Stimulated activated CD4-positive, alpha-beta T cell treated with anti-CD3 and anti-CD28 coated beads, Interleukin-15, amount 100 ng/mL, for 1 hour (primary cell): ENCODE measurements at regions not wholly inside any gene's neighbourhood (a gene's known extent, or its start where the extent isn't known, plus 50 kb on each side); places are given as distances from the start of the nearest gene placed in this dataset.
"Not testable (repeated sequence)": the region's sequence is repeated elsewhere in the genome, so short reads cannot be mapped to it uniquely, and the experiment has no call there.

Experiments used
- DNase-seq, 2 donors: peaks; one replicate each; pipeline ENCODE4 v3.0.0-alpha.2; 2020; ENCODE audit warnings: low read depth in 1 of 2, low spot score in 1 of 2

DNA sequence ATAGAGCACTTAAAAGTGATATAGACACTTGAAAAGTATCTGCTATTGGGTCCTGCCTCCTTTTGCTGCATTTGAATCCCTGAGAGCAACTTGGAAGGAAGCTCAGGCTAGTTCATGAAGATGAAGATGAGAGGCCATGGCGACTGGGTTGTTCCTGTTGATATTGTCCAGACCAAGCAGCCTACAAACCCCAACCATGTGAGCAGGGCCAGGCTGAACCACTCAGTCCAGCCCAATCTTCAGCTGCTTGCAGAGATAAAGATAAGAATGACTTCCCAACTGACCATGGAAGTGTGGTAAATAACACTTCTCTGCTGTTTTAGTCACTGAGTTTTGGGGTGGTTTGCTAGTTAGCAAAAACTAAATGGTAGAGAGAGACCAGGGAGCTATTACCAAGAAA, 417.6 kb downstream of the SOX11 start:
- DNase-seq = no peak

DNA sequence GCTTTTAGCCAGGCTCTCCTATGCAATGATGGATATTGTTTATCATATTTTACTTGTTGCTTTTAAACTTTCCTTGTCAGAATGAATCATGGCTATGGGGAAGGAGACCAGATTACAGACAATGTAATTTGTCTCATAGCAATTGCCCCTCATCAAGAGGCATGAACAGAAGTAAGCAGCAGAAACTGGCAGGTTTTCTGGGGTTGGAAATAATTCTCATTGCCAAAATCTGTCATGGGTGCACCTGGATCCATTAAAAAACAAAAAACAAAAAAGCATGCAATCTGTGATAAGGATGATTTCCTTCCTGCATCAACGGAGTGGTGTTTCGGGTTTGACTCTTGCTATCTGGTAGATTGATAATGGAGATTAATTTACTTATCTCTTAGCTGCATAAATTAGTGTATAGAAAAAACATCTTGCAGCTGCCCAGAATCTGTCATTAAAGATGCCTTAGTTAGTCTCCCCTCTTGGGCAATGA, 419.6 kb downstream of the SOX11 start:
- no peak for DNase-seq

DNA sequence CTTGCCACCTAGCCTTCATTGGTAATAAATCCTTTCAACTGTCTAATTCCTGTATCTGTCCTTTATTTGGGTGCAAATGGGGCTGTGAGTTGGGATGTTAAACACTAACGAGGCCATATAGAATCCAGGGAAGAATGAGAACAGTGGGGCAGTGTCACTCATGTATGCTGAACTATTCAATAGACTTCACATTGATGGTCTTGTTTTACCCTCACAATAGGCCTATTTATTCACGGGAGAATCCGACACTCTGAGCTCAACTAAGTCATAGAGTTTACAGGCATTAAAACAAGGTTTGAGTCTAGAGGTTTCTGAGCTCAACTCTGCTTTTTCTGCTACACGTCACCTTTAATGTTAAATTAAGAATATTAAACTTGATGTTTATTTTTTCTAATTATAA, 421.6 kb downstream of the SOX11 start:
- no peak for DNase-seq

DNA sequence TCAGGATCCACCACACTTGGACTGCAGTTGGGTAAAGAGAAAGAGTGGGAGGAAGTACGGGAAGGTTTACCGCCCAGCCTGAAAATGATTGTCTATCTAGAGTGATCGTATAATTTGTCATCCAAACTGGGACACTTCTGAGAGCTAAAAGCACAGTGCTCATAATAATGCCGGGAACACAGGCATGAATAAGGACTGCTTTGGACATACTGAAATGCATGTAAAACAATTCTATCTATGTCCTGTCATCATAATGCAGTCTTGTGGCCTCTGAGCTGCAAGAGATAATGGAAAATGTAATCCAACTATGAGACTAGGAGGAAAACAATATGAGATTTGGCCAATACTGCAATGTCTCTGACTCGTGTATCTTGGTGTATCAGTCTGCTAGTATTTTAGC, 435.5 kb downstream of the SOX11 start:
- no peak for DNase-seq

- no peak for DNase-seq
Observed at GRCh38 chr2:6139142-6139541, 447.0 kb downstream of the SOX11 start.

DNA sequence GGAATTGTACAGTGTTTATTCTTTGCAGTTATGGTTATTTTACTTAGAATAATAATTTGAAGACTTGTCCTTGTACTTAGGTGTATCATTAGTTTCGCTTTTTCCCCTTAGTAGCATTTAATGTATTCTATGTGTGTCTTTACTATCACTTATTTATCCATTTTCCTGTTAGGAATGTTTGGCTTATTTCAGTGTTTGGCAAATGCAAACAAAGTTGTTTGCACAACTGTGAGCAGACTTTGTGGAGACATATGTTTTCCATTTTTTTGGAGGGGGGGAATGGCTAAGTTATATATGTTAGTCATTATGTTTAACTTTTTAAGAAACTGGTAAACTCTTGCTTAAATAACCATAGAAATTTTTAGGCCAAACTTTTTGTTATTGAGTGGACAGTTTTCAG, 447.7 kb downstream of the SOX11 start:
- no peak for DNase-seq

- no peak for DNase-seq
Observed at GRCh38 chr2:6140509-6140908, 448.3 kb downstream of the SOX11 start.

DNA sequence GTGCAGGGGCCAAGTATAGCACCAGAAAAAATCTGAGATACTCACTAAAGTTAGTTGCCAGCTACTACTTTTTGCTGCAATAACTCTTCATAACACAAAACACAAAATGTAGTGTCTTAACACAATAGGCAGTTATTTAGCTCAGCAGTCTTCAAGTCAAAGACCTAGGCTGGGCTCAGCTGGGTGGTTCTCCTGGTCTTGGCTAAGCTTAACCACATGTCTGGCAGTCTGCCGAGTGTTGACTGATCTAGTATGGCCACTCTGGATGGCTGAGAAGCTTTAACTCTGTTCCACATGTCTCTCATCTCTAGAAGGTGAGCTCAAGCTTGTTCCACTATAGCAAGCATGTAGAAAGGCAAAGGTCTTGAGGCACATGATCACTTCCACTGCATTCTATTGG, 451.6 kb downstream of the SOX11 start:
- DNase-seq = no peak

GRCh38 chr2:6147215-6147614, 455.0 kb downstream of the SOX11 start:
- DNase-seq = not testable (repeated sequence)

GRCh38 chr2:6148882-6149281, 456.7 kb downstream of the SOX11 start:
- DNase-seq = no peak

- no peak for DNase-seq
Observed at GRCh38 chr2:6159606-6160005, 467.4 kb downstream of the SOX11 start.

DNA sequence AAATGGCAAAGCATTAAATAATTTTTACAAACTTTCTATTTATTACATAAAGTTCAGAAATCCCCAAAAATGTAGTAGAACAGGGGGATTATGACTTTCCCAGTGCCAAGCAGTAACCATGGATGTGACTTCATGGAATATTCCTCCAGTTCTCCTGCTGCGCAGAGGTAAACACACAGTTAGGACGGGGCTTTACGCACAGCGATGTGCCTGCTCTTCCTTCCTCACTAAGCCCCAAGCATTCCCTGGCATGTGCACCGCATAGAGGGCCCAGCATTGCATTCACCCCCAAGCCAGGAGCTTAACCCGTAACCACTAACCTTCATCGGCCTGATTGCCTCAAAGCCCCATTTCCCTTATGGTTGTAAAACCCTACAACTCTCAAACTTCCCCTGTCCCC, 471.7 kb downstream of the SOX11 start:
- no peak for DNase-seq

DNA sequence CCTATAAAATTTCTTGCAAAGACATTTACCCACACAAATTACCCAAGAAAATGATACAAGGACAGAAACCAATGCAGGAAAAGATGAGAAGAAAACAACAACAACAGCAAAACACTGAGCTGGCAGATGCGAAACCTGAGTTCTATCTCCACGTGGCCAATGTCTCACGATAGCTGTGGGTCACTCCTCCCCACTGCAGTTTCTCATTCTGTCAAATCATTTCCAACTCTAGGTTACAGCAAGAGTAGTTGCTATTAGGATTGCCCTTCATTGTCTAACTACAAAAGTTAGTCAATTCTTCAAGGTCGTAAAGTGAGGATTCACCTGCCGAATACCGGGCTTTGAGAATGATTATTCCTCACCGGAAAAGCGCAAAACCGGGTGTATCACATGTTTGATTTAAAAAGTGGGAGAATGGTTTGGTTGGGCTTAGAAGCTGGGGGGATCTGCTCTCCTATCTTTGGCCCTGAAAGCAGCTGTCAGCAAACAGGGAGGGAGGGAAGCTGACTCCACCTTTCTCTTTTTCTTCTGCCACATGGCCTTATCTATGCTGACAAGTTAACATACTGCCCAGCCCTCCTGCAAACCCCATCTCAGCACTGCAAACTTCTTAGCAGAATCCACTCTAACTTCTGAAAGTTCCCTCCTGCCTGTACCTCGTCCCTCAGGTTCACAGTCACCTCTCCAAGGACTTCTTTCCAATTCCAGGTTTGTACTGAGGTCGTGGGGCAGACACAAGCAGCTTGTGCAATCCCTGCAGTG, 473.0 kb downstream of the SOX11 start:
- no peak for DNase-seq

DNA sequence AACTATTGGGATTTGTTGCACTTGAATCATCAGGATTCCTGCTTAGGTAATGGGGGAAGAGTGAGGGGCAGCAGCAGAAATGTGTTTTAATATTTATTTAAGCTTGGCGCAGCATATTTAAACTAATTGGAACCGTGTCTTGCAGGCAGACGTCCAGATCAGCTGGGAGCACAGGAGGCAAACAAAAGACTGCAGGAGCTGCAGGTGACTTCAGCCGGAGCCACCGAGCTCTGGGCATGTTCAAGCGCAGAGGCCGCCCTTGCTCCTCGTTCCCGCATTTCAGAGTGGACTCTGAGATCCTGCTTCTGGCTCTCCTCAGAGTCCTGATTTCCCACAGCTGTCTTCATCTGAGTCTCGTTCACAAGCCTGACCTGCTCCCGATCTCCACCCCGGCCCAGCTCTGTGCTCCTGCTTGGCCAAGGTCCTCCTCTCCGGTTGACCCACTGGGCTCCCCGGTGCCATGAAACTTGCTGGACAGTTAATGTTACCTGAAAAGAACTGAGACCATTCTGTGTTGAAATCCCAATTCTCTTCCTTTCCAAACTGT, 475.5 kb downstream of the SOX11 start:
- no peak for DNase-seq

DNA sequence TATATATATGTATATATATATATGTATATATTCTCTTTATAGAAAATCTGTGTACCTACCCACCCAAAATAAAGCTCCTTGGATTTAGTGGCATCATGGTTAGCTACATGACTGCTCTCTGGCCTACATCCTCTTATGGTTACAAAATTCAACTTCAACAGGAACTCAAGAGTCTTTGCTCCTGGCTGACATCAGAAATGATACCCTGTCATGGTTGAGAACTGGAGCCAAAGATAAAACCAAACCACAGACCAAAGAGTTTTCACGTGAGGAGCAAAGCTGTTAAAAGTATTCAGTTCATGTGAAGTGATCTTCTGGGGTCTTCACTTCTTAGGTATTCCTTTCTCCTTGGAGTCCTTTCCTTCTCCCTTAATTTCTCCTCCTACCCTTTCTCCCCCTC, 476.3 kb downstream of the SOX11 start:
- no peak for DNase-seq

DNA sequence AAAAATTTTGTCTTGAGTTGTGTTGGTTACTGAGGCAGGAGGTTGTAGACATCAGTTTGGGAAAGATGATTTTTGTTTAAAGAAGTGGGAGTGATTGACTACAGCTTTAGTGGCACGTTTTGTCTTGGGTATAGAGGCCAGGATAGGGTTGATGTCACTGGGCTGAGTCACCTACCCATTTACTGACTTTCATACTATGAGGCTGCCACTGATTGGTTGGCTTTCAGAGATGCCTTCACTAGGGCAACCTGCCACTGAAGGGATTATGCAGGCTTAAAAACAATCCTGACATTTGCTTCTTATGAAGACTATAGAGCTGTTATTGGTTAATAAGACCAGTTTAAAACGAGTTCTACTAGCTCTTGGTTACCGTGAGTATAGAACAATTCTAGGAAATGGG, 479.1 kb downstream of the SOX11 start:
- DNase-seq = no peak

DNA sequence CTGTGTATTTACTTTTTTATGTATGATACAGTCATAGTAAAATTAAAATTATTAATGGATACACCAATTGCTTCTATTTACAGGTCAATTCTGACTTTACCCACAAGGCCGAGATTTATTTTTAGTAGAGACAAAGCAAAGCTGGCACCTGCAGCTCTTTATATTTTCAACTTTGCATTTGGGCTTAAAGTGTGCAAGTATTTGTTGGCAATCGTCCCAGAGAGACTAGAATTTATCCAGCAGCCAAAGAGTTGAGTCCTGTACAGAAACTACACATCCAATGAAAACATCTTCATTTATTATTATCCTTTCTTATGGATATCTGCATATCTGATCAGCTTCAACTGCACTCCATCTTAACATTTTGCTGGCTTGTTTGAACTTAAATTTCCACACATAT, 485.6 kb downstream of the SOX11 start:
- DNase-seq = no peak

DNA sequence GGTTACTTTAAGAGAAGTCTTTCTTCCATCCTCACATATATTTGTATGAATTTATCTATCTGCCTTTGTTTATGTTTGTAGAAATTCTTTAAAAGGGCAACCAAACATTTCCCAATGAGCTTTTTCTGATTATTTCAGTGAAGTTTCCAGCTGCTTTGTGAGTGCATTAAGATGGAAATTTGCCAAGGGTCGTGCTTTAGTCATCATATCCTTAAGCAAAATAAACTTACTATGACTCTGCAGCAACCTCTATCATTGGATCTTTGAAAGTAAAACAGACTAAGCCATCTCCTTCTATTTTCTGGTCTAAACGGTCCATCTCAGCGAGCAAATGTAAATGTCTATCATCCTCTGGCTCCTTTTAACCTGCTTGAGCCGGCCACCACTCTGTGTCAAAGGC, 489.3 kb downstream of the SOX11 start:
- no peak for DNase-seq

GRCh38 chr2:6181926-6182325, 489.7 kb downstream of the SOX11 start:
- no peak for DNase-seq

DNA sequence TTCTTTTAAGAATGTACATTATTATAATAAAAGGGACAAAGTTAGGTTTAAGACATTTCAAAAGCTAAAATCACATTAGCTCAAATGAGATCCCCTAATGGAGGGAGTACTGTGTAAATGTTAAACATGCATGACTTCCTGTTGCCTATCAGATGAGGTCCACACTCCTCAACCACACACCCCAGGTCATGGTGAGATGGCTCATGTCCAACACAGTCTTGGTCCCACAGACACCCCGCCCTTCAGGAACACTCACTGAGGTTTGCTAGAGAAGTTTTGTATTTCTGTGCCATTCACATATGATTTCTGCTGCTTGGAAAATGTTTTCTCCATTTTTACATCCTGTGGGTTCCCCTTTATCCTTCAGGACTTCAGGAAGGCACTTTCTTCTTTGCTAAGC, 491.0 kb downstream of the SOX11 start:
- no peak for DNase-seq

DNA sequence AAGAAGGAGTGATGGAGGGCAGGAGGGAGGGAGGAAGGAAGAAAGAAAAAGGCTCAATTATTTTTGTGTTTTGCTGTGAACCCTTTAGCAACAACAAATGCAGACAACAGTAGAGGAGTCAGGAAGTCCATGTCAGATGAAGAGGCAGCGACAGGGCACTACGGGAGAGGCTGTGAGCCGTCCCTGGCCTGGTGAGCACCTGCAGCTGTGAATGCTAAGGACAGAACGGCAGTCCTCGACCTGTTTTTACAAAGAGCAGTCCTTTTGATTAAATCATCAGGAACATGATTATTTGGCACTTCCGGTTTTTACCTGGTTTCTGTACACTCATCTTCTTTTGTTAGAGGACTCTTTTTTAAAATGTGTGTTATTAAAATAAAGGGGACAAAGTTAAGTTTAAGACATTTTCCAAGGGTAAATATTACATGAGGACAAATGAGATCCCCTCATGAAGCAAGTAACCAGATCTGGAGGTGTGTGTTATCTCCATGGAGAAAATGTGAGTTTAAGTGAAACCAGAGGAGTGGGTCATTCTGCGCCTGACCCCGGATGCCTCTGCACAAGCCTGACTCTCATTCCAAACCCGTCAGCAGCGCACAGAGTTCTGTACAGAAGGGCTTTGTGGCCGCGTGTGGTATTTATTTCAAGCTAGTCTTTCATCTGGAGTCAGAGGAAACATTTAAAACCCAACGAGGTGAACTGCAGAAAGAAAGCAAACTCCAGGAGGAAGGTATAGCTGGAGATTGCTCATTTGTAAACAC, 492.5 kb downstream of the SOX11 start:
- DNase-seq = no peak
